IPS-NIHi7 (cell line): ENCODE measurements at regions not wholly inside any gene's neighbourhood (a gene's known extent, or its start where the extent isn't known, plus 50 kb on each side); places are given as distances from the start of the nearest gene placed in this dataset.

Experiments
- DNase-seq: peaks from one replicate; pipeline ENCODE4 v3.0.0; 2012; ENCODE audit warnings: mixed read lengths; ENCODE audit errors: extremely low spot score

DNA sequence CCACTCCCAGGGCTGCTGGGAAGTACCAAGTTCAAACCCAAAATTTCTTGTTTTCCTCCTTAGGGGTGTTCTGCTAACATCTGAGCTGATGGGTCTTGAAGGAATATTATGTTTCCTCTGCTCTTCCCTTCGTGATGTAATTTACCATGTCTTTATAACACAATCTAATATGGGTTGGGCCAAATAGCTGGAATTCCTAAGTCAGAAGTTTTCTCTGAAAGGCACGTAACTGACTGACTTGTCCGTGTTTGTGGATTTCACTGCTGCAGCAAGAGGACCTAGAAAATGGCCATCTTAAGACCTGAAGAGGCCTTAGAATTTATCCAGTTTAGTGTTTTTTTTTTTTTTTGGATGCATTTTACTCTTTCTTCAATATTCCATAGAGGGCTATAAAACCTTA, 256.7 kb downstream of the DCDC2C start:
- DNase-seq: no peak

DNA sequence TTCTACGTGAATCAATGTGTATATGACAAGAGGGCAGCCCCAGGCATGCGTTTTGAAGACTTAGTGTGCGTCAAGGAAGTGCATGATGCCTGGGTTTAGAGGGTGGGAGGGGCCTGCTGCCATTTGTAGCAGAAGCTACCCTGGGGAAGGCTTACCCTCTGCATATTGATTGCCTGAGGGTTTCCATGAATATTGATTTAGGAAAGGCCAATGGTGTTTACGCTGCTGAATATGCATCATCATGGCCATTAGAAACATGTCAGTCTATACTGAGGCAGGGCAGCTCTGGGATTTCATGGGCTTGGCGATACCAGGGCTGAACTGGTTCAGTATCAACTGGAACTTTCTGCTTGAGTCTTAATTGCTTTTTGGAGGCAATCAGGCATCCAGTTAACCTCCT, 259.3 kb downstream of the DCDC2C start:
- no peak for DNase-seq

GRCh38 chr2:3965211-3965610, 261.8 kb downstream of the DCDC2C start:
- DNase-seq: no peak

GRCh38 chr2:3965953-3966352, 262.6 kb downstream of the DCDC2C start:
- no peak for DNase-seq

- DNase-seq: no peak
Measured at GRCh38 chr2:3966470-3966869, 263.1 kb downstream of the DCDC2C start.

DNA sequence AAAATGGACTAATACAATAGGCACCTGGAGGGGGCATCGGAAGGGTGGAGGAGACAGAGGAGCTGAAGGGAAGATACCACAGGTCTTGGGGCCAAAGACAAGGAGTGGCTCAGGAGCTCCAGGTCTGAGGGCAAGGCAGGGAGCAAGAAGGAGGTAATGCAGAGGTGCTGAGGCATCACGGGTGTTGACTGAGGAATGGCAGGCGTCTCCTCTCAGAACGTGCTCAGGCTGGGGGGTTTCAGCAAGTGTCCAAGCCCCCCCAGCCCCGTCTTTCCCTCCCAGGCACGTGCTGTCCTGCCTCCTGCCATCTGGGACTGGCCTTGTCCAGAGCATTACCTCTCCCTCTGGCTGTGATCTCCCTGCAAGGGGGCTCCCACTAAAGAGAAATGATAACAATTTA, 265.4 kb downstream of the DCDC2C start:
- no peak for DNase-seq

DNA sequence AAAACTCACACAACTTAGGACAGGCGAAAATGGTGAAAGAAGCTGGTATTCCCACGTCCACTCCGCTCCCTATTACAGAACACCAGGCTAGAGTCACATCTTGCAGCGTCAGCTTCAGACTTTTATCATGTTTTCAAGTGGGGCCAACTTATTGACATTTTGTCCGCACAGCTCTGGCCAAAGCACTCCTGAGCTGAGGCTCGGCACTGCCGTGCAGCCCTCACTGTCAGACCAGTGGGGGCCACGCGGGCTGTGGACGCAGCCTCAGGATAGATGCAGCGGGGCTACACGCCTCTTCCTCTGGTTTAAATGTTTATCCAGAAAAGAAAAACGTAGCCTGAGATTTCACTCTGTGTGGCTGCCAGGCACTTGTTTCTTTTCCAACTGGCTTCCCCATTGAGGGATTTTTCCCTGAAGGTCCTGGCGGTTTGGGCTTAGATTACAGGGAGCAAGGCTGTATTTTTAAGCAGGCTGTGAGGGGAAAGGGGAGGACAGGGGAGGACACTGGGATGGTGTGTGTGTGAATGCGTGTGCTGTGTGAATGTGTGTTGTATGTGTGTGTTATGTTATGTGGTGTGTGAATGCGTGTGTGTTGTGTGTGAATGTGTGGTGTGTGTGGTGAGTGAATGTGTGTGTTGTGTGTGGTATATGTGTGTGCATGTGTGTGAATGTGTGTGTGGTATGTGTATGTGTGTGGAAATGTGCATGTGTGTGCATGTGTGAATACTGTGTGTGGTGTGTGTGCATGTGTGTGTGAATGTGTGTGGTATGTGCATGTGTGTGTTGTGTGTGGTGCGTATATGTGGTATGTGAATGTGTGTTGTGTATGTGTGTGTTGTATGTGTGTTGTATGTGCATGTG, 267.6 kb downstream of the DCDC2C start:
- no peak for DNase-seq

GRCh38 chr2:3971652-3972192, 268.3 kb downstream of the DCDC2C start:
- no peak for DNase-seq

DNA sequence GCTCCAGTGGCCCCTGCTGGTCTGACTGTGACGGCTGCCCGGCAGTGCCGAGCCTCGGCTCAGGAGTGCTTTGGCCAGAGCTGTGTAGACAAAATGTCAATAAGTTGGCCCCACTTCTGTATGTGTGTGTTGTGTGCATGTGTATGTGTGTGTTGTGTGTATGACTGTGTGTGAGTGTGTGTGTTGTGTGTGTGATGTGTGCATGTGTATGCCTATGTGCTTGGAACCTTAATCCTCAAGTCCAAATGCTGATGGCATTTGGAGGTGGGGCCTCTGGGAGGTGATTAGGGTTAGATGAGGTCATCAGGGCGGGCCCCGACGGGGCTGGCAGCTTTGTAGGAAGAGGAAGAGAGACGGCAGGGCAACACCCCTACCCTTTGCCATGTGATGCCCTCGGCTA, 269.0 kb downstream of the DCDC2C start:
- DNase-seq: no peak

DNA sequence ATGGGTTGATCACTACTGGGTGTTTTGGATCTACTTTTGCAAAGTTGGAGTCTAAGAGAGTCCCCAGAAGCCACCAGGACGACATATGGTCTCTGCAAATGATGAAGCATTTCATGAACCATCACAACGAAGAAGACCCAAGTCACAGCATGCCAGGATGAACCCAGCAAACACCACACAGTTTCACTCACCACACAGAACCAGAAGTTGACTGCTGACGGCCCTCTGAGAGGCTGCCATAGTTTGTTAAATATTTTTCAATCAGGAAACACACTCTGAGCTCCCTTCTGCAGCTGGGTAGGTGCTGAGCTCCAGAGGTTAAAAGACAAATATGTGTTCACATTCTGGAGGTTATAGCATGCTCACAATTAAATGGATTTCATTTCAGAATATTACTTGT, 271.4 kb downstream of the DCDC2C start:
- no peak for DNase-seq

- no peak for DNase-seq
Measured at GRCh38 chr2:3981446-3981987, 278.1 kb downstream of the DCDC2C start.

GRCh38 chr2:3982160-3982559, 278.8 kb downstream of the DCDC2C start:
- no peak for DNase-seq

GRCh38 chr2:3986063-3986462, 282.7 kb downstream of the DCDC2C start:
- no peak for DNase-seq

DNA sequence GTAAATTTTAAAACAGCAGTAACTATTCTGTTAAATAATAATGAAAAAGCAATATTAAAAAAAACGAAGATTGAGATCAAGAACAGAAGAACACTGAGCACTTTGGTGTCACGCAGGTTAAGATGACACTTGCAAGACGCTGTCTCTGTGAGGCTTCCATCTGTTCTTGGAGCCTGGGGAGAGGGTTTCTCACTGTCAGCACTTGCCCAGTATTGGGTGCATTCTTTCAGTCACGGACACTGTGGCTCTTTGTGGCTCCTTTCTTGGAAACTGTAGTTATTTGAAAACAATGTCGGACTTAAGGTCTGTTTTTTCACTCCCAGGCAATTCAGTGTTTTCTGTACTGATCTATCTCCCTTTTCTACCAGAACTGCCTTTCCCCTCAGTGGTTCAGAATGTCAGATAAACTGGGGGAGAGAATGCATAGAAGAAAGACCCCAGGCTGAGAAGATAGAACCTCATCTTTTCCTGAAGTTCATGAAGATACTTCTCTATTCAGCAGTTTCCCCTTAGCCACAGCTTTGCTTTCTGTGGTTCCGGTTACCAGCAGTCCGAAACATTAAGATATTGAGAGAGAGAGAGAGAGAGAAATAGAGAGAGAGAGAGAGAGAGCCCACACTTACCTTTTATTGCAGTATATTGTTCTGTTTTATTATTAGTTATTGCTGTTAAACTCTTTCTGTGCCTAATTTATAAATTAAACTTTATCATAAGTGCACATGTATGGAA, 283.3 kb downstream of the DCDC2C start:
- no peak for DNase-seq

DNA sequence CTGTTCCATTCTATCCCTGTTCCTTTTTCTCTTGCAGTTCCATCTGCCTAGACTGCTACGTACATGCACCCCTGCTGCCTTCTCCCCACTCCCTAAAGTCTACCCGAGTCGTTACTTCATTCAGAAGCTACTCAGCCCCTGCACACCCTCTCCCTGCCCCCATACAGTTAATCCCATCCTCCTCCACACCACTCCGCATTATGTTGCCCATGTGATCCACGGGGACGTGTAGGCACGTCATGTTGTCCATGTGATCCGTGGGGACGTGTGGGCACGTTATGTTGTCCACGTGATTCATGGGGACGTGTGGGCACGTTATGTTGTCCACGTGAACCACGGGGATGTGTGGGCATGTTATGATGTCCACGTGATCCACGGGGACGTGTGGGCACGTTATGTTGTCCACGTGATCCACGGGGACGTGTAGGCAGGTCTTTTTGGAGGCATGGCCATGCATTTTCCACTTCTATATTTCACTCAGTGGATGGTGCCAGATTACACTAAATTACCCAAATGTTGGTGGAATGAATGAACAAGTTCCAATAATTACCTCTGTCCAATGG, 299.5 kb downstream of the DCDC2C start:
- no peak for DNase-seq

DNA sequence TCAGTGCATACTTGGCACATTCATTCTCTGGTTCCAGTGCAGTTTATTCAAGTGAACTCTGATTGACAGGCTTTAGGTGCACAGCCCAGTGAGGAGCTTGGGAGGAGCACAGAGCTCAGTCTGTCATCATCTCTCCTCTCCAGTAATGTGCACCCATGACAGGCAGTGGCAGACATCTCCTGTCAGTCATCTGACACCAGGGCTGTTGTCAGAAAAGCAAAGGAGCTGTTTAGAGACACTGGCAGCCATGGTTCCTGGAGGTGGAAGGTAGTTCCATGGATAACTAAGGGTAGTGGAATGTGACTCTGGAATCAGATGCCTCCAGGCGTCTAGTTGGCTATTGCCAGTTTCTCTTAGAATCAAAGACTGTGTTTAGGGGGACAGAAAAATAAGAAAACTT, 308.8 kb downstream of the DCDC2C start:
- DNase-seq: no peak

- DNase-seq: no peak
Measured at GRCh38 chr2:4018535-4018934, 315.2 kb downstream of the DCDC2C start.

DNA sequence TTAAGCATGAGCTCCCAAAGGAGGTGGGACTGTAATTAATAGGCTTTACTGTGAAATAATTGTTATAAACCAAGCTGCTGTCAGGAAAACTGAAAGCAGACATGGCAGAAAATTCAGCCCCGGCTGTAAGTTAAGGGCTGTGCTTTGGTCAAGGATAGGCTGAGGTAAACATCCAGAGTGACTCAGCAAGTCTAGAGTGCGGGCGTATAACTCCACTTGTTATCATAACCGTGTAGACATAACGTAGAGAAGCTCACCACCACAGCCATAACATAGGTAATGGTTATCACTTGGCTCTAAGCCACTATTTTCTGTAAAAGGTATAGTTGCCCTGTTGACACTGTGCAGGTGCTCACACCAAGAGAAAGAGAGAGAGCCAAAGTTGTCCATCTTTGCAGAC, 316.8 kb downstream of the DCDC2C start:
- no peak for DNase-seq

DNA sequence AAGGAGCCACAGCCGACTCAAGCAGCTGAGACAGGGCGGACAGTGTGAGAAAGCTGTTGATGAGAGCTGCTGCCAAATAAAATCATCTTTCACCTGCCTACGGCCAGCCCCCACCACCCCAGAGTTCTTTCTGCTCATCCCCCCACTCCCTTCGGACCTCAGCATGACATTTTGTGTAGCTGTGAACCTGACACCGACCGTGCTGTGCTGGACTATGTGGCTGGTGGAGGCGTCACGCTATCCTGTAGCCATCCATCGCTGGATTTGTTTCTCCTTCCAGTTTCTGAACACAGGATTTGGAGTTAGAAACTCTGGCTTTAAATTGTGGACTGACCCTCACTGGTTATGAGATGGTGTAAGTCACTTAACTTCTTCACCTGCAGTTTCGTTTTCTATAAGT, 317.3 kb downstream of the DCDC2C start:
- DNase-seq: no peak

GRCh38 chr2:4024605-4025004, 321.2 kb downstream of the DCDC2C start:
- no peak for DNase-seq

DNA sequence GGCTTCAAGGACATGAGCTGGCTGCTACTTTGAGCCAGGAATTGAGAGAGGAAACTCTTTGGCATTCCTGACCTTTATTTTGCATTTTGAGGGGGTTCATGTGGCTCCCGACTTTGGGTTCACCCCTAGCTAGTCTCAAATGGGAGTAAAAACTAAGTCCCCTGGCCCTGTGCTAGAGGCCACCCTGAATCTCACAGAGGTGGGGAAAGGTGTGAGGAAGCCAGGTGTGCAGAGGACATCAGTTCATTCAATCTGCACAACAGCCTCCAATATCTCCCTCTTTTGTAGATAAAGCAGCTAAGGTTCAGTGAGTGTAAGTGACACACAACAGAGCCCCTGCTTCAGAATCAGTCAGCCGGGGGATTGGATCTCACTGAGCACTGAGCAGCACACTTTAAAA, 325.7 kb downstream of the DCDC2C start:
- DNase-seq: no peak

GRCh38 chr2:4039896-4040295, 336.5 kb downstream of the DCDC2C start:
- DNase-seq: no peak
